HG03442 (cell line): ENCODE measurements at regions not wholly inside any gene's neighbourhood (a gene's known extent, or its start where the extent isn't known, plus 50 kb on each side); places are given as distances from the start of the nearest gene placed in this dataset.

Experiments
- ATAC-seq: cut with Tn5 transposase; IDR thresholded peaks from one replicate; pipeline ENCODE4 v1.9.1; 2021; ENCODE audit warnings: mild to moderate bottlenecking, moderate library complexity; ENCODE audit not compliant: unreplicated experiment

- no peak for ATAC-seq
Measured at GRCh38 chr2:120618830-120619229, 116.8 kb upstream of the GLI2 start.

GRCh38 chr2:120619579-120619978 is 116.1 kb upstream of the GLI2 start:
- ATAC-seq = no peak

GRCh38 chr2:120620025-120620793 is 115.5 kb upstream of the GLI2 start:
- no peak for ATAC-seq

GRCh38 chr2:120622159-120622869 is 113.4 kb upstream of the GLI2 start:
- ATAC-seq = no peak

GRCh38 chr2:120622886-120623753 is 112.5 kb upstream of the GLI2 start:
- ATAC-seq = no peak

GRCh38 chr2:120624061-120624737 is 111.5 kb upstream of the GLI2 start:
- ATAC-seq = no peak

GRCh38 chr2:120624738-120625446 is 110.8 kb upstream of the GLI2 start:
- no peak for ATAC-seq

GRCh38 chr2:120625865-120626560 is 109.7 kb upstream of the GLI2 start:
- ATAC-seq = no peak

- no peak for ATAC-seq
Measured at GRCh38 chr2:120626566-120626965, 109.1 kb upstream of the GLI2 start.

- no peak for ATAC-seq
Measured at GRCh38 chr2:120628248-120628647, 107.4 kb upstream of the GLI2 start.

GRCh38 chr2:120629241-120629895 is 106.3 kb upstream of the GLI2 start:
- ATAC-seq = no peak

- ATAC-seq = no peak
Measured at GRCh38 chr2:120630031-120630701, 105.5 kb upstream of the GLI2 start.

- no peak for ATAC-seq
Measured at GRCh38 chr2:120631236-120631635, 104.4 kb upstream of the GLI2 start.

- no peak for ATAC-seq
Measured at GRCh38 chr2:120631724-120632123, 103.9 kb upstream of the GLI2 start.

- ATAC-seq = no peak
Measured at GRCh38 chr2:120632796-120633646, 102.6 kb upstream of the GLI2 start.

- no peak for ATAC-seq
Measured at GRCh38 chr2:120634533-120634932, 101.1 kb upstream of the GLI2 start.

GRCh38 chr2:120635146-120635545 is 100.5 kb upstream of the GLI2 start:
- ATAC-seq = no peak

- no peak for ATAC-seq
Measured at GRCh38 chr2:120637847-120638246, 97.8 kb upstream of the GLI2 start.
